PFSK-1 (cell line): ENCODE measurements at regions not wholly inside any gene's neighbourhood (a gene's known extent, or its start where the extent isn't known, plus 50 kb on each side); places are given as distances from the start of the nearest gene placed in this dataset.

ENCODE experiments used
- FOXP2 ChIP-seq: optimal IDR thresholded peaks from 2 replicates; pipeline ENCODE3; 2011; ENCODE audit warnings: borderline replicate concordance, control low read depth, inconsistent platforms; ENCODE audit not compliant: insufficient read depth; ENCODE audit errors: extremely low read length, extremely low read depth
- POLR2AphosphoS5 ChIP-seq: IDR thresholded peaks from 2 replicates; pipeline ENCODE4 v1.6.1; 2012; ENCODE audit warnings: low read depth, mild to moderate bottlenecking, control low read depth, low read length, moderate library complexity
- SIN3A ChIP-seq: IDR thresholded peaks from 2 replicates; pipeline ENCODE4 v1.6.1; 2012; ENCODE audit warnings: mild to moderate bottlenecking, low read length, moderate library complexity, borderline replicate concordance; ENCODE audit not compliant: insufficient read depth
- TAF1 ChIP-seq: IDR thresholded peaks from 2 replicates; pipeline ENCODE4 v1.6.1; 2012; ENCODE audit warnings: low read length, control low read depth, borderline replicate concordance; ENCODE audit not compliant: insufficient read depth
- TF ChIP-seq, protein P1 (sequence below), 2 experiments: IDR thresholded peaks; 2 replicates each; pipeline versions ENCODE4 v1.6.1 to v1.8.0; 2011 to 2012; ENCODE audit warnings: low read depth in 2 of 2, low read length in 2 of 2, control low read depth in 1 of 2, inconsistent platforms in 1 of 2, mild to moderate bottlenecking in 1 of 2, moderate library complexity in 1 of 2; ENCODE audit not compliant: insufficient read depth in 1 of 2

GRCh38 chr21:35982717-35983116 is 77.6 kb downstream of the SETD4 start:
- no peak for TF ChIP-seq FOXP2
- no peak for TF ChIP-seq SIN3A
- TF ChIP-seq, protein P1, sequence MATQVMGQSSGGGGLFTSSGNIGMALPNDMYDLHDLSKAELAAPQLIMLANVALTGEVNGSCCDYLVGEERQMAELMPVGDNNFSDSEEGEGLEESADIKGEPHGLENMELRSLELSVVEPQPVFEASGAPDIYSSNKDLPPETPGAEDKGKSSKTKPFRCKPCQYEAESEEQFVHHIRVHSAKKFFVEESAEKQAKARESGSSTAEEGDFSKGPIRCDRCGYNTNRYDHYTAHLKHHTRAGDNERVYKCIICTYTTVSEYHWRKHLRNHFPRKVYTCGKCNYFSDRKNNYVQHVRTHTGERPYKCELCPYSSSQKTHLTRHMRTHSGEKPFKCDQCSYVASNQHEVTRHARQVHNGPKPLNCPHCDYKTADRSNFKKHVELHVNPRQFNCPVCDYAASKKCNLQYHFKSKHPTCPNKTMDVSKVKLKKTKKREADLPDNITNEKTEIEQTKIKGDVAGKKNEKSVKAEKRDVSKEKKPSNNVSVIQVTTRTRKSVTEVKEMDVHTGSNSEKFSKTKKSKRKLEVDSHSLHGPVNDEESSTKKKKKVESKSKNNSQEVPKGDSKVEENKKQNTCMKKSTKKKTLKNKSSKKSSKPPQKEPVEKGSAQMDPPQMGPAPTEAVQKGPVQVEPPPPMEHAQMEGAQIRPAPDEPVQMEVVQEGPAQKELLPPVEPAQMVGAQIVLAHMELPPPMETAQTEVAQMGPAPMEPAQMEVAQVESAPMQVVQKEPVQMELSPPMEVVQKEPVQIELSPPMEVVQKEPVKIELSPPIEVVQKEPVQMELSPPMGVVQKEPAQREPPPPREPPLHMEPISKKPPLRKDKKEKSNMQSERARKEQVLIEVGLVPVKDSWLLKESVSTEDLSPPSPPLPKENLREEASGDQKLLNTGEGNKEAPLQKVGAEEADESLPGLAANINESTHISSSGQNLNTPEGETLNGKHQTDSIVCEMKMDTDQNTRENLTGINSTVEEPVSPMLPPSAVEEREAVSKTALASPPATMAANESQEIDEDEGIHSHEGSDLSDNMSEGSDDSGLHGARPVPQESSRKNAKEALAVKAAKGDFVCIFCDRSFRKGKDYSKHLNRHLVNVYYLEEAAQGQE (IDR thresholded peaks at IDR 0.05; ENCODE audit: insufficient read depth in 1 of 2, low read depth in 2 of 2, low read length in 2 of 2) = no peak
- TF ChIP-seq POLR2AphosphoS5 = no peak

GRCh38 chr21:35981514-35982070 is 78.7 kb downstream of the SETD4 start:
- TF ChIP-seq, protein P1 (IDR thresholded peaks at IDR 0.05; ENCODE audit: insufficient read depth in 1 of 2, low read depth in 2 of 2, low read length in 2 of 2) = no peak
- no peak for TF ChIP-seq POLR2AphosphoS5
- no peak for TF ChIP-seq FOXP2
- TF ChIP-seq TAF1 = no peak
- TF ChIP-seq SIN3A = no peak

DNA sequence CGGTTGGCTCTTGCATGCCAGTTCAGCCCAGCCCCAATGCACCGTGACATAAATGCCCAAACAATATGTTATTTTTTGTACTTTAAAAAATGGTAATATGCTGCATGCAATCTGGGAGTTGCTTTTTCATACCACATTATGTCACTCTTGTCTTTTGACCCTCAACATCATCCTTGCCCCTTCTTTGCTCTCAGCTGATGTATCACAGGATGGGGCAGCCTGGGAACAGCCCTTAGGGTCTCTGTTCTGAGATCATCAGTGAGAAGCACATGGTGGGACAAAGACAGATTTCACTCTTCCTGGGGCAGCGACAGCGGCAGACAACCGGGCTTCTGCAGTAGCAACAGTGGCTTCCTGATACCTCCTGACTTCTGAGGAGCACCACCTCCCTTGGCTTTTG is 79.5 kb downstream of the SETD4 start:
- TF ChIP-seq, protein P1 (IDR thresholded peaks at IDR 0.05; ENCODE audit: insufficient read depth in 1 of 2, low read depth in 2 of 2, low read length in 2 of 2) = no peak
- no peak for TF ChIP-seq TAF1
- TF ChIP-seq FOXP2 = no peak
- TF ChIP-seq POLR2AphosphoS5 = no peak
- no peak for TF ChIP-seq SIN3A

DNA sequence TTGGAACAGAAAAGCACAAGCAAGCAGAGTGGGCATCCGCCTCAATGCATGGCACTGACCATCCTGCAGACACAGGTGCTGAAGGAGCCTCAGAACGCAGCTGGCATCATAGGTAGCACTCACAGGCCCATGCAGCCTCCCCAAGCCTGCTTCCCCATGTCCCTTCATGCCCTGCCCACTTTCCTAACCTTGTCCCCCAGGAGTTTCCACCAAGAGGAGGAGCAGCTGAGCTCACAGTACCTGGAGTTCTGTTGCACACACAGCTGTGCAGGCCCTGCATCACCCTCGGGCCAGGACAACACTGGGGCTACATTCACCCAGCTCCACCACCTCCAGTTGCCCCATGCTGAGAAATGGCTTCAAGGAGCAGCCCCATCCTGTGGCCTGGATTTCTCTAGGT is 83.4 kb downstream of the SETD4 start:
- no peak for TF ChIP-seq FOXP2
- TF ChIP-seq POLR2AphosphoS5 = no peak
- no peak for TF ChIP-seq TAF1
- TF ChIP-seq SIN3A = no peak
- TF ChIP-seq, protein P1 (IDR thresholded peaks at IDR 0.05; ENCODE audit: insufficient read depth in 1 of 2, low read depth in 2 of 2, low read length in 2 of 2) = no peak

DNA sequence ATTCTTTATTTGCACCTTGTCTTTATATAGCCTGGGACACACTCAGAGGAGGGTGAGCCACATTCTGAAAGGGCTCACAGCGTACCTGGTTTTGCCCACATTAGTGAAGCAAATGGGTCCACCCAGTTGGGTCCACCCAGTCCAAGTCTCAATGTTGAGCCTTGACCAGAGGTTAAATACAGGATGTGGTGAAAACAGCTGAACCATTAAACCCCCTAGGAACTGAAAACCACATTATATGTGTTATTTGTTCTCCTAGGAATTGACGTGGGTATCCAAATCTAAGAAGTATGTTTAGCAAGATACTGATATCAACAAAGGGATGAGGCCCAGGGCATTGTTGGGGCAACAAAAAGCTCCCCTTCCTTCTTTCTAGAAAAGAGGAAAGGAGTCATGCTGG is 83.8 kb downstream of the SETD4 start:
- no peak for TF ChIP-seq FOXP2
- no peak for TF ChIP-seq SIN3A
- TF ChIP-seq, protein P1 (IDR thresholded peaks at IDR 0.05; ENCODE audit: insufficient read depth in 1 of 2, low read depth in 2 of 2, low read length in 2 of 2) = no peak
- TF ChIP-seq TAF1 = no peak
- no peak for TF ChIP-seq POLR2AphosphoS5
